ENCODE measurements at regions not wholly inside any gene's neighbourhood (a gene's known extent, or its start where the extent isn't known, plus 50 kb on each side); places are given as distances from the start of the nearest gene placed in this dataset.
"Not testable (repeated sequence)": the region's sequence is repeated elsewhere in the genome, so short reads cannot be mapped to it uniquely, and the experiment has no call there.

DNA sequence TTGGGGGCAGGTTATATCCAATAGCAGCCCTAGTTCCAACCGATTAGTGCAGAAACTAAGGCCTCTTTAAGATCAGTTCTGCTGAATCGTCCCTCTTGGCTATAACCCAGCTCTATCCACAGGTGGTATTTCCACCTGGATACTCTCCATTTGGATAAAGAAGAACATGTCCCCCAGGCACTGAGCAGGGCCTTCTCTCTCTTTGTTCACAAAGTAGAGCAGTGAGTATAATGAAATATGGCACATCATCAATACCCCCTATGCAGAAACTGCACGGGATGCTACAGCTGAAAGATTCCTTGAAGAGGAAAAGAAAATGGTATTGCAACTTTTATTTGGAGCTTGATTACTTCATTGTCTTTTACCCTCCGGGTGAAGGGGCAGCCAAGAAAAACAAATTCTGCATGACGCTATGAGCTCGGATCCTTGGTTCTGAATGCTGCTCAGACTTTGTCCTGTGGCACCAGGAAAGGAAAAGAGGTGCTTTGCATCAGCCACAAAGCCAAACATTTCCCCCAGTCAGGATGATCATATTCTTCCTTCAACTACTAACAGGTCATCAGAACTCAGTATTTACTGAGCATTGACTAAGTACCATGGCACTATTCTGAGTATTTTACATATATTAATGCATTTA lies 399.7 kb downstream of the NPIPA8 start:
- DNase-seq = no peak

DNA sequence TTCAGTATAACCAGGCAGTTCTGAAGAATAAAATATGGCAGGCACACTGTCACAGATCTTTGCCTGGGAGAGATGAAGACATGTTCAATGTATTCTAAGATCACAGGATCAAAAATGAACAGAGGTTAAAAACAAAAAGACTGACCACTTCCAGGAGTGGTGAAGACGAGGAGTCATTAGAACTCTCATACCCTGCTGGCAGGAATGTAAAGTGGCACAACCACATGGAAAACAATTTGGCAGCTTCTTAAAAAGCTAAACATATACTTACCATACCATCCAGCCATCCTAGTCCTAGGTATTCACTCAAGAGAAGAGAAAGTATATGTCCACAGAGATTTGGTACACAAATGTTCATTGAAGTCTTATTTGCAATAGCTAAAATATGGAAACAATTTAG lies 406.3 kb downstream of the NPIPA8 start:
- DNase-seq = no peak

DNA sequence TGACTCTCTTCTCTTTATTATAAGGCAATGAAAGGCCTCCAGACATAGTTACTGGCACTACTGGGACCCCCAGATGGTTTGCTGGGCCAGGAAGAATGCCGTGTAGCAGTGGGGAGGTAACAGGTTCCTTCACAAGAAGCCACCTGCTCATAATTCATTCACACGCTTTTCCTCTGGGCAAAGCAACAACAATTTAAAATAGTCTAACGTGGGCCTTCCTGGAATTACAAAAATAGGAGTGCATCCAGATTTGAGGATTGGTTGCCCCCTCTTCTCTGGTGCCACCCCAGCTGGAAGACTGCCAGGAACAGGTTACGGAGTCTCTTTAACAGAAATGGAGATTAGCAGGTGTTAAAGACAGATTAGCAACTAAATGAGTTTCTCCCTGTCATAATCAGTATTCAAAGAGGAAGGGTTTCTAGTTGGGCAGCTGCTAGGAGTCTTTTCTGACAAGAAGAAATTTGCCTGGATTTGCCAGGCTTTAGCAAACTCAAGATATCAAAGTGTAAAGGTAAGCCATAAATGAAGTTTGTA lies 409.6 kb downstream of the NPIPA8 start:
- no peak for DNase-seq

DNA sequence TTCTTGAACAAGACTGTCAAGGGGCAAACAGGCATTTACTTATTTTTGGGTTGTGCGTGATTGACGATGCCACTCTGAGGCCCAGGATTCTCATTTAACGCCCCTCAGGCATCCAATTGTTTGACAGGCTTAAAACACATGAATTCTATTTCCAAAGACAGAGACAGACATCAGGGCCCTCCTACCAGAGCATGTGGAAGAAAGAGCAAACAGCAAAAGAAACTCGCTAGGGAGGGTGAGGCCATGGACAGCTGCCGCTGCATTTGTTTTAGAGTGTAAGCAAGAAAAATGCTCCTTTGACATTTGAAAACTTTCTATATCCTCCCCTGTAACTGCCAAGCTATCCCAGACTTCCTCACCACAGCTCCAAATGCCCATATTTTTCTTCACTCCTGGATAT lies 410.1 kb downstream of the NPIPA8 start:
- no peak for DNase-seq

DNA sequence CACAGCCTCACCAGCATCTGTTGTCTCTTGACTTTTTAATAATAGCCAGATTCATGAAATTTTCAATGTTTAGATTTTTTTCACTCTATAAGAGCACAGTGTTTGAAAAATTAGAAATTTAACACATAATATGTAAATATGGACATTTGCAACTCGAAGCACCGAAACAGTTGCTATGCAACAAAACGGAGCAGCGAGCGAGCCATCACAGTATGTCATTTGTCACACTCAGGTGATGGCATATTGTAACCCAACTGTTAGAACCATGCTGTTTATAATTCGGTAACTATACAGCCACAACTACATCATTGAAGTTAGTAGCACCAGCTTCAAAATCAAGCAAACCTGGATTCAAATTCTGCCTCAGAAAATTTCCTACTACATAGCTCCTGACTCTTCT lies 410.8 kb downstream of the NPIPA8 start:
- no peak for DNase-seq

DNA sequence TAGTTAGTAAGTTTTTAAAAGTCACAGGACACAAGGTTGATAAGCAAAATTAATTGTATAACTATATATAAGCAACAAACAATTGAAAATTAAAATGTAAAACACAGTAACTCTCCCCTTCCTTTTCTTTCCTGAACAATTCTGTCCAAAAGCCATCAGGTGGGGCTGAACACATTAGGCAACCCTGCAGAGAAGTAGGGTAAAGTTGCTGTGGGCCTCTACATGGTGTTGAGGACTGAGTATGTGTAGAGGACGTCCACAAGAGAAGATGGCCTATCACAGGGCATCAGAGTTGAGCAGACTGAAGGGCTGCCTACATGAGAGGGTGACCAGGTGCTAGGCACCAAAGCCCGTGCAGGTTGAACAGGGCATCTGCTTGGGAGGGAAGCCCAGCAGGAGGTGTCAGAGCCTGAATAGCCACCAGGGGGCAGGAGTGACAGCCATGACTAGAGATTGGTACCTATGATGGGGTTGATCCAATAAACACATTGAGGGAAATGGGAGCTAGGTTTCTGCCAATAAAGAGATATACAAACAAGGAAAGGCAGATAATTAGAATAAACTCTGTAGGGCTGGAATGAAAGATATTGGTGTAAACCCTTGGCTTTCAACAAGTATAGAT lies 415.1 kb downstream of the NPIPA8 start:
- peak in 1 of 2 donors; percentile 55 for DNase-seq

DNA sequence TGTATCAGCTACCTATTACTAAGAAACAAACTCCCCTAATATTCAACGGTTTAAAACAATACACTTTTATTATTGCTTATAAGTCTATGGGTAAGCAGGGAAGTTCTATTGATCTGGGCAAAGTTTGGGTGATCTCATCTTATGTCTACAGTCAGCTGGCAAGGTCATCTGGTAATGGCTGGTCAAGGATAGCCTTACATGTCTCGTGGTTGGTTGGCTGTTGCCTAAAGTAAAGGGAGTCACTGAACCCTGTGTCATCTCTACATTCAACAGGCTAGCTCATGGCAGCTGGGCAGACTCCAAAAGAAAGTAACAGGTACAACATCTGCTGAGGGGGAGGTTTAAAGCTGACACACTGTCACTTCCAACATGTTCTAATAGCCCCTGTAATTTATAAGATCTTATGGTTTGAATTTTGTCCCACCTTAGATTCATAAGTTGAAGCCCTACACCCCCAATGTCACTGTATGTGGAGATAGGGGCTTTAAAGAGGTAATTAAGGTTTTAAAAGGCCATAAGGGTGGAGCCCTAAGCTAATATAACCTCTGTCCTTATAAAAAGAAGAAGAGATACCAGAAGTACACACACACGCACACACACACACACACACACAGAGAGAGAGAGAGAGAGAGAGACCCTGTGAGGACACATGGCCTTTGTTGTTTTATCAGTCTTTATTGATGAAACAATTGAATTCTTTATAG lies 419.1 kb downstream of the NPIPA8 start:
- DNase-seq = no peak

DNA sequence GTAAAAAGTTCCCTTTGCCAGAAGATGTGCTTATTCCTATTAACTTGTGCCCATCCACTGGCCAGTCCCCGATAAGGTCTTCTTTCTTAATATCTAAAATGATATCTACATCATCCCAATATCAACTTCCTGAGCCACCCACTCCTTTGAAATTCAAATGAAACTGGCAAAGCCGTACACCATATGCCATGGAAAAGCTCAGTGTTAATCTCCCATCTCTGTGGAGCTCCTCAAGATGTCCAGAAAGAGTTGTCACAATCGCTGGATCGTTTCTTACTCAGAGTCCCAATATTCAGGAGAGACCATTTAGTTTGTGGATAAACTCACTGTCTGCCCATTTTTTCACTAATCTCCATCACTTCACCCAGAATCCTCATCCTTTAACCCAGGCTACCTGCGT lies 420.7 kb downstream of the NPIPA8 start:
- no peak for DNase-seq

DNA sequence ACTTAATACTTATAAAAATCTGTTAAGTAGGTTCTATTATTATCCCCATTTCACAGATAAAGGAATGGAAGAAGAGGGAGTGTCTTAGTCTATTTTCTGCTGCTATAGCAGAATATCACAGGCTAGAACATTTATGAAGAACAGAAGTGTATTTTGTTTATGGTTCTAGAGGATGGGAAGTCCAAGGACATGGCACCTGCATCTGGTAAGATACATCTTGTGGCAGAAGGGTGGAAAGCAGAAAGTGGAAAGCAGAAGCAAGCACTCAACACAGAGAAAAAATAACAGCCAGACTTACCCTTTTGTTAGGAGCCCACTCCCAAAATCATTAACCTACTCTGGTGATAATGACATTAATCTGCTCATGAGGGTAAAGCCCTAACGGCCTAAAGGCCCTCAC lies 422.4 kb downstream of the NPIPA8 start:
- DNase-seq = no peak

DNA sequence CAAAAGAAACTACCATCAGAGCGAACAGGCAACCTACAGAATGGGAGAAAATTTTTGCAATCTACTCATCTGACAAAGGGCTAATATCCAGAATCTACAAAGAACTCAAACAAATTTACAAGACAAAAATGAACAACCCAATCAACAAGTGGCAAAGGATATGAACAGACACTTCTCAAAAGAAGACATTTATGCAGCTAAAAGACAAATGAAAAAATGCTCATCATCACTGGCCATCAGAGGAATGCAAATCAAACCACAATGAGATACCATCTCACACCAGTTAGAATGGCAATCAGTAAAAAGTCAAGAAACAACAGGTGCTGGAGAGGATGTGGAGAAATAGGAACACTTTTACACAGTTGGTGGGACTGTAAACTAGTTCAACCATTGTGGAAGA lies 425.0 kb downstream of the NPIPA8 start:
- DNase-seq = not testable (repeated sequence)

DNA sequence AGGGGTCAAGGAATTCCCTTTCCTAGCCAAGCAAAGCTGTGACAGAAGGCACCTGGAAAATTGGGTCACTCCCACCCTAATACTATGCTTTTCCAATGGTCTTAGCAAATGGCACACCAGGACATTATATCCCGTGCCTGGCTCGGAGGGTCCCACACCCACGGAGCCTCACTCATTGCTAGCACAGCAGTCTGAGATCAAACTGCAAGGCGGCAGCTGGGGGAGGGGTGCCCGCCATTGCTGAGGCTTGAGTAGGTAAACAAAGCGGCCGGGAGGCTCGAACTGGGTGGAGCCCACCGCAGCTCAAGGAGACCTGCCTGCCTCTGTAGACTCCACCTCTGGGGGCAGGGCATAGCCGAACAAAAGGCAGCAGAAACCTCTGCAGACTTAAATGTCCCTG lies 429.9 kb downstream of the NPIPA8 start:
- DNase-seq = not testable (repeated sequence)

DNA sequence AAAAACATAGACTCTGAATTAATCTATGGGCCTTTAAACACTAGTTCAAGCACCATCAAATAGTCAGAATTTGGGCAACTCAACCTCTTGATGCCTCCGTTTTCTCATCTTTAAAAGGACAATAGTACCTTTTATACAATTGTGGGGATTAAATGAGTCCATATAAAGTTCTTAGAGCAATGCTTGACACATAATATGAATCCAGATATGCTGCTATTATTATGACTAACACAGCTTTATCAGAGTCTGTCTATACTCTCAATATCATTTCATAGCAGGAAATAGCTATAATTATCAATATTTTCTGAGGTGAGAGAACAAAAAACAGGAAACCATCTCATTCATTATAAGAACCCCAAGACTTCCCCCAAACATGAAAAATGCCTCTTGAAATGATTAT lies 430.5 kb upstream of the XYLT1 start:
- DNase-seq = no peak

DNA sequence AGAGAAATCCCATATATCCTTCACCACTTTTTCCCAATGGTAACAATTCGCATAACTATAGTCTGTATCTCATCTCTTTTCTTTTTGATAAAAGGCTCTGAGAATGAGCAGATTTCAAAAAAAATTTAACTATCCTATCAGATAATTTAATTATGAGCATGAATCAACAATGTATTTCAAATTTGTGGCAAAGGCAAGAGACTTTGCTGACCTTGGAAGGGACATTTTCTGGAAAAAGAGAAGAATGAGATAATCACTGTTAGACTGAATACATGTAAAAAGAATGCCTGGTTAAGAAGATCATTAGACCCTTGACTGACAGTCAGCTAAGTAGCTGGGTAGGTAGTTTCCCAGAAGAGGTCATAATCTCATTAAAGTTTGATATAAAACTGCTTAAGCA lies 428.4 kb upstream of the XYLT1 start:
- no peak for DNase-seq

DNA sequence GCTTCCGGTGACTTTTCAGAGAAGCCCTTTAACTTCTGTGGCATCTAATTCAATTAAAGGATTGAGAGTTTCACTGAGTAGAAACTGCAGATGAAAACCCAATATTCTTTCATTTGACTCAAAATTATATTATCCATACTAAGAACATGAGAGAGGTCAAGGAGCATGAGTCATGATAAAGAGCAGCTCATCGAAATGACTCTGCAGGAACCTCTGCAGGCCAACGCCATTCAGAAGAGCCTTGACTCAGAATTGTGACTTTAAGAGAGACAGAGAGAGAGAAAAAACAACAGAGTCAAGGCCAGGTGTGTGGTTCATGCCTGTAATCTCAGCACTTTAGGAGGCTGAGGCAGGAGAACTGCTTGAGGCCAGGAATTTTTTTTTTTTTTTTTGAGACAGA lies 417.2 kb upstream of the XYLT1 start:
- no peak for DNase-seq

DNA sequence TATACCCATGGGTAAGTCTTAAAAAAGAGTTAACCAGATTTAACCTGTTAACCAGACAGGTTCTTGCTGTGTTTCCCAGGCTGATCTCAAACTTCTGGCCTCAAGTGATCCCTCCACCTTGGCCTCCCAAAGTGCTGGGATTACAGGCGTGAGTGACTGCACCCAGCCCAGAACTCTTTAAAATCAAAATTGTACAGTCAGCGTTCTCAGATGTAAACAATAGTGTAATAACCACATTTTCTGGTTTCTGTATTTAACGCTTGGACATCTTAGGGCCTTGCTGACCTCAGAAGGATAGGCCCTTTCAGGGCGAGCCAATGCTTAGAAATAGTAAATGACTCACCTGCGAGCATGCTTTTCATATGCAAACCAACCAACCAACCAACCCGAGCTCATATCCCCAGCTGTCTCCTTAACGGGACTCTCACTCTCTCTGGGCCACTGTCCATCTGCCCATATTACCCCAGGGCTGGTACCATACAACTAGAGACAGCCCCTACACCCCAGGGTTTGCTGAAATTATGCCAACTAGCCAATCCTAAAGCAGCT lies 415.0 kb upstream of the XYLT1 start:
- no peak for DNase-seq

DNA sequence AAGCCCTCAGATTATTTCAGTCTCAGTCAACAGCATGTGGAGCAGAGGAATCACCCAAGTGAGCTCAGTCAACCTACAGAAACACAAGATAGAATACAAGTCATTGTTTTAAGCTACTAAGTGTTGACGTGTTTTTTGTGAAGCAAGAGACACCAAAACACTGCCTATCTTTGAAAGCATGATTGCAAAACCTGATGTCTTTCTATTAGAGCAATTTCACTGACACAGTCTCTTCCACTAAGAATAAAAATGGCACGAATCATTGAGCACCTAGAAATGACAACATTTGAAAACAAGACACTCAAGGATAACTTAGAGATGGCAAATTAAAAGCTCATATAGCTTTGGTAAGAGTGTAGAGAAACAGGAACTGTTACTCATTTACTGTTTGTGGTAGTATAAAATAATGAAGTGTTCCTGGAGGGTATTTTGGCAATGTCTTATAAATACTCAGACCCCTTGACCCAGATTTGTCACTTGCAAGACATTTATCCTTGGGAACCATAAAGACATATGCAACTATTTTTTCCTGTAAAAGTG lies 407.1 kb upstream of the XYLT1 start:
- no peak for DNase-seq

DNA sequence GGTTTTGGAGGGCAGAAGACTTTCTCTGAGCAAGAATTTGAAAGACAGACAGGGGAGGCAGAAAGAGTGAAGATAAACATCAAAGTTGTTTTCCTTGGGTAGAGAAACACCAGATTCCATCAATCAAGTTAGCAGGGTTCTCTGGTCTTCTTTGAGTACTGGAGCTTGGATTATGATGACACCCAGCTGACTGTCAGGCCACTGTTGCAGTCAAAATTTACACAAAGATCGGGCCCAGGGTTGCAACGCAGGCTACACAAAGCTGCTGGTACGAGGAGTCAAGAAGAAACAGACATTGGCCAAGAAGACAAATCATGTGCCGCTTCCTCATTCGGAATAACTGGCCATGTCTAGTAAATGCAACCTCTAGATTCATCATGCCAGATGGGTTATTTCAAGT lies 396.2 kb upstream of the XYLT1 start:
- no peak for DNase-seq

DNA sequence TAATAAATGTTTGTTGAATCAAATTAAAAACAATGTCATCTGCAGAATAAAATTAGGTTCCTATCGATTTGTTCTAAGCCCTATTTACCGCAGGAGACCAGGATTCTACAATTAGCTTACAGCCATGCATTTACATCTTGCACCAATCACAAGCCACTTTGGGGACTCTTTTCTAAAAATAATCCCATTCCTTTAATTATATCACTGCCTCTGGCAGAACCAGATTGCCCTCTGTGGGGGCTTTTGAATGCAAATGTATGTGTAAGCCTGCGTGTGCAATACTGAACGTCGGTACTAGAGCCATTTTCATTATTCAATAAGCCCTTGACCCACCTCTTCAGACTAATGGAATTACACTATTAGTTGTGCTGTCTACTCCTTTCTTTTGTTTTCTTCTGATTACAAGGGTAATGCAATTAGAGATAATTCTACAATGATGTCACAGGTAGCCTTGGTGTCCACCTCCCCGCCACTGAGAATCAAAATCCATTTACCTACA lies 391.3 kb upstream of the XYLT1 start:
- no peak for DNase-seq

DNA sequence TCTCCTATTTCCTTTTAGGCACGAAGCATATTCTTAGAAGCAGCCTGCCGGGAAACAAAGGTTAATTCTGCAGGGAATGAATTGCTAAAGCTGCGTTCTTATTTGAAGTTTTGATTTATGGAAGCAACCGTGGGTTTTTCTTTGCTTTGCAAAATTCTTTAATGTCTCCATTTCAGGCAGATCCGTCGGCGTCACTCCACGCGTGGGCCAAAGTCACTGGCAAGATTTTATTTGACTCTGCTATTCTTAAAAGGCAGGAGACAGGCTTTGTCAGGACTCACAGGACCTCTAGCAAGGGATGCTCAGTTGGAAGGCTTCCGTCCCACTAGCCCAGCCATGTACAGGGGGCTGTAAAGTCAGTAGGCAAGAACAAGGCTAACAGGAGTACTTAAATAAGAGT lies 387.3 kb upstream of the XYLT1 start:
- DNase-seq = no peak

DNA sequence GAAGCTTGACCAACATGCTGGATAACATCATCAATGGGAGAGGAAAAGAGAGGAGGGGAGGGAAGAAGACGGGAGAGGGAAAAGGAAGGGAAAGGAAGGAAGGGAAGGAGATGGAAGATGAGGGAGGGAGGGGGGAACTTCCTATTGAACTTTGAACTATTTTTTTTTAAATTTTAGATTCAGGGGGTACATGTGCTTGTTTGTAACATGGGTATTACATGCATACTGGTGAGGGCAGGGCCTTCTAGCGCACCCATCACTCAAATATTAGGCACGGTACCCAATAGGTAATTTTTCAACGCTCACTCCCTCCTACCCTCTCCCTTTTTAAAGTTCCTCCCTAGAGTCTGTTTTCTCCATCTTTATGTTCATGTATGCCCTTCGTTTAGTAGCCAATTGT lies 383.2 kb upstream of the XYLT1 start:
- no peak for DNase-seq

DNA sequence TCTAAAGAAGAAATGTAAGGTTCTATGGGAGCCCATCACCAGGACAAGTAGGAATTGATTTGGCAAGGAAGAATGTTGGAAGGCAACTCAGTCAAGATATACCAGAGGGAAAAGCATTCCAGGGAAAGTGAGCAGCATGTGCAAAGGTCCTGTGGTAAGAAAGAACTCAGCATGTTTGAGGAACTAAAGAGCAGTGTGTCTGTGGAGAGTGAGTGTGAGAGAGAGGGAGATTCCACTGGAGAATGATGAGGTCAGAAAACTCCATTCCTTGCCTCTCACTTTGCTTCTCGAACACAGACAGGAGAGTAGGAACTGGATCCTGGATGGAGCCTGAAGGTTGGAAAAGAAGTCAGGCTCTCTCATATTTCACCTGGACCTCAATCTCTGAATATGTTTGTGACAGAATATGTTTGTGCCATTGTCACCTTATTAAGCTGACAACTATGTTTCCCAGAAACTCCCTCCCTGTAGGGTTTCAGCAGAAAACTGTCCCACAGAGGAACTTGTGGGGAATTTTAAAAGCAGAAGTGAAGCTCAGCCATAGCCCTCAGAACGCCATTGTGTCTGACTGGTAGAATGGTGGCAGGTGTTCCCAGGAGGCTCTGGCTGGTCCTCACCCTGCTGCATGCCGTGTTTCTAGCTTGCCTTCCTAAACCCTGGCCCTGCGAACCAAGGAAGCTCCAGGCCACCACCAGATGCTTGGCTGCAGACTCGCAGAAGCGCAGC lies 382.4 kb upstream of the XYLT1 start:
- DNase-seq = no peak

DNA sequence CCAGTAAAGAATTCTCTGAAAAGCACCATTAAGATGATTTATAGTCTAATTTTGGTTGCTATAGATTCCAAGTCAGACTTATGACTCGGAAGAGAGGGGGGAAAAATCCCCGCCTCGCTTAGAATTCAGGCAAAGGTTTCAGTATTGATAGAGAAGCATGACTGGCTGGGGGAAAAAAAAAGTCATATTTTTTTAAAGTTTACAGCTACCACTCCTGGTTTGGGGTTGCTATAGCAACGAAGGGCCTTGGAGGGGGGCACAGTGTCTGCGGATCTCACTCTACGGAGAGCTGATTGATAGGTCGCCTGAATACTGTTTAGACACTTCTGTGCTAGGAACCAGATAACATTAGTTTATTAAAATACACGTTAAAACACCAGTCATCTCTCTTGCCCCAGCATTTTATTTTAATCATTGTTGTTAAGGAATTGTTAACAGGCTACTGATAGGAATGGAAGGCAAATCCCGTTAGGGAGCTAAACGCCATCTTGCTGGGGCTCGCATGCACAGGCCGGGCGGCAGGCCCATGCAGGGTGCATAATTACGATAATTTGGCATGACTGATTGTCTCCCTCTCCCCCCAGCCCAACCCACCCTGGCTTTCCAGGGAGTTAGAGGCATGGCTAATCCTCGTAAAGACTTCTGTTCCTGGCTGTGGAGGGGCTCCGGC lies 380.0 kb upstream of the XYLT1 start:
- DNase-seq = no peak
